B cell (primary cell): ENCODE measurements at regions not wholly inside any gene's neighbourhood (a gene's known extent, or its start where the extent isn't known, plus 50 kb on each side); places are given as distances from the start of the nearest gene placed in this dataset.

Experiments used
- ATAC-seq: fragments of 200-7000 bp; cut with Tn5 transposase; one replicate; pipeline ENCODE4 v1.10.0; 2021; ENCODE audit warnings: low read depth, mild to moderate bottlenecking, moderate number of reproducible peaks, moderate library complexity
- CTCF ChIA-PET: fragments of 350-600 bp; sonication (Branson Sonifier 250); formaldehyde crosslinking; loops from one replicate; lab custom pipeline; 2021; ENCODE audit warnings: antibody characterized with exemption, inconsistent platforms; lab: Charles Lee
- POLR2A ChIA-PET: fragments of 350-600 bp; sonication (Branson Sonifier 250); formaldehyde crosslinking; loops from one replicate; lab custom pipeline; 2021; ENCODE audit warnings: antibody characterized with exemption; lab: Charles Lee
- DNase-seq: peaks from one replicate; pipeline ENCODE4 v3.0.0; 2013
- H2AFZ ChIP-seq: 2 replicates; pipeline ENCODE4 v1.6.1; 2012; ENCODE audit warnings: mild to moderate bottlenecking, low read depth, low read length; ENCODE audit not compliant: insufficient read depth, poor library complexity, severe bottlenecking
- H3K27ac ChIP-seq, 2 donors: 1 replicate in 1 of 2; 2 replicates in 1 of 2; pipeline ENCODE4 v1.5.1; 2012 to 2013; ENCODE audit warnings: low read length in 2 of 2, mild to moderate bottlenecking in 2 of 2, moderate library complexity in 1 of 2
- H3K27me3 ChIP-seq, 4 experiments: fragments of 200-600 bp in 1 of 4; sonication (generic) in 1 of 4; replicated peaks in 1 of 4; 1 replicate in 2 of 4; 2 replicates in 2 of 4; pipeline versions ENCODE4 v1.6.1 to v1.7.0; 2013 to 2016; ENCODE audit warnings: low read length in 3 of 4, mild to moderate bottlenecking in 2 of 4, mixed read lengths in 1 of 4, moderate library complexity in 1 of 4; ENCODE audit not compliant: insufficient read depth in 4 of 4, control insufficient read depth in 3 of 4; ENCODE audit errors: control extremely low read depth in 1 of 4
- H3K36me3 ChIP-seq, 2 experiments: replicated peaks in 1 of 2; 1 replicate in 1 of 2; 2 replicates in 1 of 2; pipeline versions ENCODE4 v1.6.1 to v1.7.1; 2013; ENCODE audit warnings: low read length in 1 of 2; ENCODE audit not compliant: insufficient read depth in 2 of 2, control insufficient read depth in 1 of 2; ENCODE audit errors: control extremely low read depth in 1 of 2, extremely low read depth in 1 of 2
- H3K4me1 ChIP-seq, 2 donors: fragments of 200-600 bp in 1 of 2; sonication (generic) in 1 of 2; 1 replicate in 1 of 2; 2 replicates in 1 of 2; pipeline versions ENCODE4 v1.5.1 to v1.6.1; 2013 to 2017; ENCODE audit warnings: low read length in 2 of 2; ENCODE audit not compliant: control insufficient read depth in 2 of 2, insufficient read depth in 2 of 2
- H3K4me2 ChIP-seq: replicated peaks from 2 replicates; pipeline ENCODE3; 2012; ENCODE audit warnings: mild to moderate bottlenecking, low read depth, low read length; ENCODE audit not compliant: poor library complexity, severe bottlenecking
- H3K4me3 ChIP-seq, 5 experiments: fragments of 200-600 bp in 1 of 5; sonication (generic) in 1 of 5; 1 replicate in 3 of 5; 2 replicates in 2 of 5; pipeline versions ENCODE4 v1.5.1 to v1.7.0; 2011 to 2016; ENCODE audit warnings: low read length in 4 of 5, mild to moderate bottlenecking in 4 of 5, low read depth in 2 of 5, control low read depth in 1 of 5, moderate library complexity in 1 of 5; ENCODE audit not compliant: insufficient read depth in 1 of 5; ENCODE audit errors: control extremely low read depth in 1 of 5, extremely low read depth in 1 of 5
- H3K79me2 ChIP-seq: fragments of 200-600 bp; sonication (generic); one replicate; pipeline ENCODE4 v1.6.0; 2016; ENCODE audit warnings: low read length; ENCODE audit not compliant: control insufficient read depth, insufficient read depth
- H3K9ac ChIP-seq: fragments of 200-600 bp; sonication (generic); 2 replicates; pipeline ENCODE4 v1.6.1; 2017; ENCODE audit warnings: mild to moderate bottlenecking, low read length, moderate library complexity
- H3K9me3 ChIP-seq, 3 donors: one replicate each; pipeline versions ENCODE4 v1.6.1 to v1.7.1; 2013; ENCODE audit warnings: low read length in 2 of 3; ENCODE audit not compliant: control insufficient read depth in 2 of 3, insufficient read depth in 1 of 3; ENCODE audit errors: control extremely low read depth in 1 of 3
- H4K20me1 ChIP-seq: 2 replicates; pipeline ENCODE4 v1.6.0; 2012; ENCODE audit warnings: mild to moderate bottlenecking, low read length; ENCODE audit not compliant: insufficient read depth, control insufficient read depth, poor library complexity, severe bottlenecking
- H3K27ac Mint-ChIP-seq: one replicate; pipeline ENCODE4 v1.8.0; 2021; ENCODE audit warnings: mixed read lengths
- H3K27me3 Mint-ChIP-seq: one replicate; pipeline ENCODE4 v1.8.0; 2021; ENCODE audit warnings: mixed read lengths
- H3K4me1 Mint-ChIP-seq: one replicate; pipeline ENCODE4 v1.8.0; 2021; ENCODE audit warnings: mixed read lengths
- H3K4me3 Mint-ChIP-seq: one replicate; pipeline ENCODE4 v1.8.0; 2021; ENCODE audit warnings: mixed read lengths
- H3K9me3 Mint-ChIP-seq: one replicate; pipeline ENCODE4 v1.8.0; 2022; ENCODE audit warnings: mixed read lengths; ENCODE audit not compliant: insufficient read depth
- CTCF ChIP-seq: fragments of 200-600 bp; IDR thresholded peaks from one replicate; pipeline ENCODE4 v1.8.0; 2022; ENCODE audit warnings: antibody characterized with exemption, mild to moderate bottlenecking
- EZH2 ChIP-seq: IDR thresholded peaks from 2 replicates; pipeline ENCODE4 v1.6.1; 2012; ENCODE audit warnings: borderline replicate concordance, low read depth, mild to moderate bottlenecking, moderate library complexity, low read length; ENCODE audit not compliant: insufficient read depth, poor library complexity, severe bottlenecking
- WGBS: methylation state at CpG from one replicate; pipeline ENCODE4 v1.1.5; 2013; ENCODE audit warnings: missing lambda C conversion rate; ENCODE audit not compliant: insufficient coverage; 5-methylcytosine and 5-hydroxymethylcytosine counted together
- intact Hi-C: fragments of 100-400 bp; cut with micrococcal nuclease; formaldehyde crosslinking; loops from one replicate; pipeline ENCODE4 v1.10.0; 2022

DNA sequence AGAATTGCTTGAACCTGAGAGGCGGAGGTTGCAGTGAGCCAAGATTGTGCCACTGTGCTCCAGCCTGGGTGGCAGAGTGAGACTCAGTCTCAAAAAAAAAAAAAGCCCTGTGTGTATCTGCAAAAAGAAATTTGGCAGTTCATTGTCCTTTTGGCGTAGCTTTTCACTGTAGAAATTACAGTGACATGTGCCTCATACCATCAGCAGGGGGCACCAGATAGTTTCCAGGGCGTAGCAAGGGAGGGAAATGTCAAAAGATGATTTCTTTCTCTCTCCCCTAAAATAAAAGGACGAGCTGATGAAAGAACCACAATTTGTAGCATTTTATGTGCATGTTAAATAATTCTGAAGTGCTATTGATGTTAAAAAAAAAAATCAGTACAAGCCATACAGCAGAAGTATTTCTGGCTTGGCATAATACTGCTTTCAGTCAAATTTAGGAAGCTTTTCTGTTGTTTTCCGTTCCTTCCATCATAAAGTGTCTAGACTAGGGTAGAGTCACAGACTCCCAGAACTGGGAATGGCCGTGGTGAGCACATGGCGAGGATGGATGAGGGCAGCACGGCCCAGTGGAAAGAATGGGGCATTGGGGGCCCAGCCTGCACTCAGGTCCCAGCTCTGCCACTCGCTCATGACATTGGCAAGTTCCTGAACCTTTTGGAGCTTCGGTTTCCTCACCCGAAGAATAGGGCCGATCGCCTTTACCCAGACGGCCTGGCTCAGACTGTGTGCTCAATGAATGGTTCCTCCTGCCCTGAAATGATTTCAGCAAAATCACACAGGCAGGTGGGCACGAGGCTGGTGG lies 59.8 kb upstream of the RPH3AL start:
- peaks cover 4% of the 10 kb centered on the region for H3K9me3 Mint-ChIP-seq
- Histone ChIP-seq H3K4me3 (no peak overlapping the region), H3K27me3 (peaks cover 0 to 14% (median 2%) of the 10 kb centered on the region in 4 experiments), H3K4me1 (peaks cover 20 to 40% of the 10 kb centered on the region in 2 donors), H3K27ac (no peak overlapping the region), H2AFZ (no peak overlapping the region), H3K4me2 (no peak overlapping the region), H3K9ac (no peak overlapping the region), H3K9me3 (peaks cover 0 to 13% (median 0%) of the 10 kb centered on the region in 3 donors), H3K36me3 (no peaks in the 10 kb centered on the region), H4K20me1 (peaks cover 5% of the 10 kb centered on the region), H3K79me2 (peaks cover 6% of the 10 kb centered on the region)
- H3K4me1 Mint-ChIP-seq: peaks cover 53% of the 10 kb centered on the region
- 39% methylated on average over 11 of the region's 15 CpGs for WGBS
- peak overlapping the region; percentile 92 for H3K4me3 Mint-ChIP-seq
- ChIA-PET CTCF (interaction anchor here (0.6 to 3.3 kb wide), 36 partner anchors 10 to 1265 kb away, joined by 3 to 128 read pairs (median 4); partner anchors contain the start of genes NXN and TIMM22), POLR2A (interaction anchor here (0.5 to 1.3 kb wide), 5 partner anchors 32 to 584 kb away, joined by 4 to 11 read pairs (median 5); no protein-coding TSS in a partner anchor)
- TF ChIP-seq EZH2: no peak
- peak; percentile 79 for TF ChIP-seq CTCF
- H3K27ac Mint-ChIP-seq: peak overlapping the region; percentile 37
- intact Hi-C loops: loop anchor here (2.0 kb wide), 1 partner anchor 340 kb away; the partner anchor contains the start of gene GEMIN4
- peaks cover 10% of the 10 kb centered on the region for H3K27me3 Mint-ChIP-seq
- DNase-seq (peak; percentile 76), ATAC-seq (peak; percentile 11)
